ENCODE measurements at regions not wholly inside any gene's neighbourhood (a gene's known extent, or its start where the extent isn't known, plus 50 kb on each side); places are given as distances from the start of the nearest gene placed in this dataset.

GRCh38 chr6:166824880-166825250 is 131.5 kb downstream of the RNASET2 start:
- Histone ChIP-seq H3K4me3 (ENCODE audit: control extremely low read depth in 1 of 5, extremely low read depth in 1 of 5, insufficient read depth in 1 of 5, low read depth in 2 of 5, low read length in 4 of 5) (no peak overlapping the region), H3K79me2 (ENCODE audit: control insufficient read depth, insufficient read depth, low read length) (no peaks in the 10 kb centered on the region), H3K27ac (ENCODE audit: low read length in 2 of 2) (no peak overlapping the region), H3K4me2 (replicated peaks; ENCODE audit: low read depth, low read length, poor library complexity, severe bottlenecking) (no peak overlapping the region), H3K27me3 (replicated peaks in 1 of 4; ENCODE audit: control extremely low read depth in 1 of 4, control insufficient read depth in 3 of 4, insufficient read depth in 4 of 4, low read length in 3 of 4) (no peaks in the 10 kb centered on the region), H3K9ac (ENCODE audit: low read length) (no peak overlapping the region), H2AFZ (ENCODE audit: insufficient read depth, low read depth, low read length, poor library complexity, severe bottlenecking) (no peak overlapping the region), H3K36me3 (replicated peaks in 1 of 2; ENCODE audit: control extremely low read depth in 1 of 2, control insufficient read depth in 1 of 2, extremely low read depth in 1 of 2, insufficient read depth in 2 of 2, low read length in 1 of 2) (no peaks in the 10 kb centered on the region), H3K4me1 (ENCODE audit: control insufficient read depth in 2 of 2, insufficient read depth in 2 of 2, low read length in 2 of 2) (peaks cover under 1 to 7% of the 10 kb centered on the region in 2 donors), H4K20me1 (ENCODE audit: control insufficient read depth, insufficient read depth, low read length, poor library complexity, severe bottlenecking) (no peaks in the 10 kb centered on the region), H3K9me3 (ENCODE audit: control extremely low read depth in 1 of 3, control insufficient read depth in 2 of 3, insufficient read depth in 1 of 3, low read length in 2 of 3) (no peaks in the 10 kb centered on the region)
- Mint-ChIP-seq H3K27me3 (no peaks in the 10 kb centered on the region), H3K27ac (no peak overlapping the region), H3K4me3 (no peak overlapping the region), H3K4me1 (peaks cover 9% of the 10 kb centered on the region), H3K9me3 (ENCODE audit: insufficient read depth) (no peaks in the 10 kb centered on the region)
- CTCF ChIA-PET = no interaction called here
- 95% methylated on average over 9 of the region's 10 CpGs for WGBS (ENCODE audit: insufficient coverage)
- intact Hi-C loops (cut with micrococcal nuclease) = no loop called here
- TF ChIP-seq CTCF (IDR thresholded peaks at IDR 0.05) (no peak), EZH2 (IDR thresholded peaks at IDR 0.05; ENCODE audit: borderline replicate concordance, insufficient read depth, low read depth, low read length, poor library complexity, severe bottlenecking) (no peak)
- no peak for DNase-seq
- ATAC-seq (ENCODE audit: low read depth) = no peak
- POLR2A ChIA-PET = no interaction called here

GRCh38 chr6:166824146-166824879 is 132.0 kb downstream of the RNASET2 start:
- H3K27ac Mint-ChIP-seq = no peak overlapping the region
- H3K9me3 Mint-ChIP-seq (ENCODE audit: insufficient read depth) = no peaks in the 10 kb centered on the region
- DNase-seq = no peak
- Histone ChIP-seq H3K9me3 (ENCODE audit: control extremely low read depth in 1 of 3, control insufficient read depth in 2 of 3, insufficient read depth in 1 of 3, low read length in 2 of 3) (no peaks in the 10 kb centered on the region), H3K9ac (ENCODE audit: low read length) (no peak overlapping the region), H3K36me3 (replicated peaks in 1 of 2; ENCODE audit: control extremely low read depth in 1 of 2, control insufficient read depth in 1 of 2, extremely low read depth in 1 of 2, insufficient read depth in 2 of 2, low read length in 1 of 2) (no peaks in the 10 kb centered on the region), H3K27me3 (replicated peaks in 1 of 4; ENCODE audit: control extremely low read depth in 1 of 4, control insufficient read depth in 3 of 4, insufficient read depth in 4 of 4, low read length in 3 of 4) (no peaks in the 10 kb centered on the region), H4K20me1 (ENCODE audit: control insufficient read depth, insufficient read depth, low read length, poor library complexity, severe bottlenecking) (no peaks in the 10 kb centered on the region), H3K4me3 (ENCODE audit: control extremely low read depth in 1 of 5, extremely low read depth in 1 of 5, insufficient read depth in 1 of 5, low read depth in 2 of 5, low read length in 4 of 5) (no peak overlapping the region), H3K27ac (ENCODE audit: low read length in 2 of 2) (no peak overlapping the region), H3K79me2 (ENCODE audit: control insufficient read depth, insufficient read depth, low read length) (no peaks in the 10 kb centered on the region), H3K4me2 (replicated peaks; ENCODE audit: low read depth, low read length, poor library complexity, severe bottlenecking) (no peak overlapping the region), H2AFZ (ENCODE audit: insufficient read depth, low read depth, low read length, poor library complexity, severe bottlenecking) (no peak overlapping the region), H3K4me1 (ENCODE audit: control insufficient read depth in 2 of 2, insufficient read depth in 2 of 2, low read length in 2 of 2) (peaks cover 0 to 4% of the 10 kb centered on the region in 2 donors)
- H3K4me1 Mint-ChIP-seq = peaks cover 6% of the 10 kb centered on the region
- ATAC-seq (ENCODE audit: low read depth) = no peak
- no peaks in the 10 kb centered on the region for H3K27me3 Mint-ChIP-seq
- ChIA-PET POLR2A (no interaction called here), CTCF (no interaction called here)
- WGBS (ENCODE audit: insufficient coverage) = 89% methylated on average over 10 of the region's 10 CpGs
- no peak for TF ChIP-seq EZH2 (IDR thresholded peaks at IDR 0.05; ENCODE audit: borderline replicate concordance, insufficient read depth, low read depth, low read length, poor library complexity, severe bottlenecking)
- no peak for TF ChIP-seq CTCF (IDR thresholded peaks at IDR 0.05)
- no peak overlapping the region for H3K4me3 Mint-ChIP-seq
- intact Hi-C loops (cut with micrococcal nuclease) = no loop called here

Measured in B cell (primary cell).